ENCODE measurements at regions not wholly inside any gene's neighbourhood (a gene's known extent, or its start where the extent isn't known, plus 50 kb on each side); places are given as distances from the start of the nearest gene placed in this dataset.

DNA sequence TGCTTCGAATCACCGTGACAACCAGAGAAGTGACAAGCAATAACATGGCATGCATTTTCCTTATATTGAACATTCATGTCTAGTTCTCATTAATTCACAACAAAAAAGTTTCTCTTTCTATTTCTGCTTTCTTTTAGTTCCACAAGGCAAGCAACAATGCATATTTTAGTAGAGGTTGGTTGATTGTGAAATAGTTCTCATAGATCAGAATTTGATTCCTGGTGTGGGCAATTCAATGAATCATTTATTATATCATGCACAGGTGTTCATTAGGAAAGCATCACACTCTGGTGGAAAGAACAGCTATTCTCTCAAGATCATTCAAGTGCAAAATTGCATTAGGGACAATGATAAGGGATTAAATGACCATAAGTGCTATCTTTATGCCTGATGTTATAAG lies 980.9 kb downstream of the BRINP3 start:
- TF ChIP-seq, protein P1, sequence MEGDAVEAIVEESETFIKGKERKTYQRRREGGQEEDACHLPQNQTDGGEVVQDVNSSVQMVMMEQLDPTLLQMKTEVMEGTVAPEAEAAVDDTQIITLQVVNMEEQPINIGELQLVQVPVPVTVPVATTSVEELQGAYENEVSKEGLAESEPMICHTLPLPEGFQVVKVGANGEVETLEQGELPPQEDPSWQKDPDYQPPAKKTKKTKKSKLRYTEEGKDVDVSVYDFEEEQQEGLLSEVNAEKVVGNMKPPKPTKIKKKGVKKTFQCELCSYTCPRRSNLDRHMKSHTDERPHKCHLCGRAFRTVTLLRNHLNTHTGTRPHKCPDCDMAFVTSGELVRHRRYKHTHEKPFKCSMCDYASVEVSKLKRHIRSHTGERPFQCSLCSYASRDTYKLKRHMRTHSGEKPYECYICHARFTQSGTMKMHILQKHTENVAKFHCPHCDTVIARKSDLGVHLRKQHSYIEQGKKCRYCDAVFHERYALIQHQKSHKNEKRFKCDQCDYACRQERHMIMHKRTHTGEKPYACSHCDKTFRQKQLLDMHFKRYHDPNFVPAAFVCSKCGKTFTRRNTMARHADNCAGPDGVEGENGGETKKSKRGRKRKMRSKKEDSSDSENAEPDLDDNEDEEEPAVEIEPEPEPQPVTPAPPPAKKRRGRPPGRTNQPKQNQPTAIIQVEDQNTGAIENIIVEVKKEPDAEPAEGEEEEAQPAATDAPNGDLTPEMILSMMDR (IDR thresholded peaks at IDR 0.05), result no peak
- TF ChIP-seq POLR2A (IDR thresholded peaks at IDR 0.05) (no peak), EP300 (IDR thresholded peaks at IDR 0.05) (no peak), POLR2AphosphoS5 (IDR thresholded peaks at IDR 0.05) (no peak)

Data from sigmoid colon (tissue), 4 donors.